Endothelial cell of umbilical vein (primary cell): ENCODE measurements at regions not wholly inside any gene's neighbourhood (a gene's known extent, or its start where the extent isn't known, plus 50 kb on each side); places are given as distances from the start of the nearest gene placed in this dataset.

Experiments used
- BruUV-seq: library from RNA; stranded (reverse); fragments of 400-500 nt; replicated peaks from 2 replicates; lab custom pipeline; 2021; lab: Mats Ljungman, UMichigan
- CTCF ChIA-PET: fragments of 300-600, 350-600 bp; sonication (Branson Sonifier 250); formaldehyde crosslinking; loops from one replicate; lab custom pipeline; 2021; ENCODE audit warnings: antibody characterized with exemption, inconsistent platforms; lab: Charles Lee
- POLR2A ChIA-PET: fragments of 300-600, 350-600 bp; sonication (Branson Sonifier 250); formaldehyde crosslinking; loops from one replicate; lab custom pipeline; 2021; ENCODE audit warnings: antibody characterized with exemption, inconsistent platforms; lab: Charles Lee
- DNase-seq: peaks from one replicate; pipeline ENCODE4 v3.0.0-alpha.2; 2011; ENCODE audit warnings: low read depth, low spot score
- FAIRE-seq: peaks from 2 replicates; lab custom pipeline; 2011; peaks lifted over from hg19 to GRCh38; lab: Jason Lieb, UNC
- H2AFZ ChIP-seq: 2 replicates; pipeline ENCODE4 v1.6.0; 2012; ENCODE audit warnings: low read depth, low read length, control low read depth, inconsistent platforms
- H3K27ac ChIP-seq: 2 replicates; pipeline ENCODE4 v1.5.1; 2011; ENCODE audit warnings: low read depth, mild to moderate bottlenecking, control low read depth, low read length, moderate library complexity; ENCODE audit not compliant: insufficient read depth
- H3K27me3 ChIP-seq, 2 experiments: 2 replicates each; pipeline versions ENCODE4 v1.6.0 to v1.6.1; 2011; ENCODE audit warnings: low read length in 2 of 2, mixed read lengths in 1 of 2; ENCODE audit not compliant: control insufficient read depth in 2 of 2, insufficient read depth in 2 of 2
- H3K36me3 ChIP-seq, 2 experiments: 2 replicates in 1 of 2; 3 replicates in 1 of 2; pipeline ENCODE4 v1.5.1; 2011; ENCODE audit warnings: low read length in 2 of 2, mild to moderate bottlenecking in 1 of 2, moderate library complexity in 1 of 2; ENCODE audit not compliant: control insufficient read depth in 2 of 2, insufficient read depth in 2 of 2; ENCODE audit errors: extremely low read depth in 1 of 2
- H3K4me1 ChIP-seq: 3 replicates; pipeline ENCODE4 v1.5.1; 2011; ENCODE audit warnings: mild to moderate bottlenecking, low read length; ENCODE audit not compliant: control insufficient read depth, insufficient read depth; ENCODE audit errors: extremely low read depth
- H3K4me2 ChIP-seq: 2 replicates; pipeline ENCODE4 v1.6.1; 2011; ENCODE audit warnings: low read length, control low read depth, mixed read lengths; ENCODE audit not compliant: insufficient read depth
- H3K4me3 ChIP-seq, 3 experiments: fragments of 200-600 bp in 1 of 3; sonication (generic), shearing (Covaris generic) in 1 of 3; replicated peaks in 1 of 3; 2 replicates each; pipeline ENCODE4 v1.5.1; 2011 to 2016; ENCODE audit warnings: control low read depth in 3 of 3, low read length in 3 of 3, mild to moderate bottlenecking in 2 of 3, inconsistent platforms in 1 of 3, low read depth in 1 of 3, moderate library complexity in 1 of 3; ENCODE audit not compliant: insufficient read depth in 1 of 3
- H3K79me2 ChIP-seq: 2 replicates; pipeline ENCODE4 v1.6.0; 2012; ENCODE audit warnings: low read length, inconsistent platforms; ENCODE audit not compliant: control insufficient read depth, insufficient read depth
- H3K9ac ChIP-seq: replicated peaks from 2 replicates; pipeline ENCODE3; 2011; ENCODE audit warnings: low read length, control low read depth; ENCODE audit not compliant: insufficient read depth; ENCODE audit errors: extremely low read depth
- H3K9me1 ChIP-seq: replicated peaks from 3 replicates; pipeline ENCODE4 v1.6.0; 2011; ENCODE audit warnings: mild to moderate bottlenecking, low read length; ENCODE audit not compliant: control insufficient read depth, insufficient read depth; ENCODE audit errors: extremely low read depth
- H3K9me3 ChIP-seq: replicated peaks from 2 replicates; pipeline ENCODE4 v1.5.1; 2012; ENCODE audit warnings: low read length, inconsistent platforms; ENCODE audit not compliant: control insufficient read depth, insufficient read depth
- H4K20me1 ChIP-seq: replicated peaks from 2 replicates; pipeline ENCODE3; 2011; ENCODE audit warnings: mild to moderate bottlenecking, low read length; ENCODE audit not compliant: control insufficient read depth, insufficient read depth; ENCODE audit errors: extremely low read depth
- EZH2 ChIP-seq: IDR thresholded peaks from 2 replicates; pipeline ENCODE4 v1.6.1; 2012; ENCODE audit warnings: borderline replicate concordance, low read depth, mild to moderate bottlenecking, moderate library complexity, low read length, inconsistent platforms; ENCODE audit not compliant: severe bottlenecking
- GATA2 ChIP-seq: IDR thresholded peaks from 2 replicates; pipeline ENCODE4 v1.7.0; 2011; ENCODE audit warnings: low read depth, mild to moderate bottlenecking, moderate library complexity, mixed read lengths, low read length; ENCODE audit not compliant: insufficient read length, insufficient read depth
- JUN ChIP-seq: IDR thresholded peaks from 2 replicates; pipeline ENCODE4 v1.6.1; 2011; ENCODE audit warnings: borderline replicate concordance, low read depth; ENCODE audit not compliant: insufficient read length, insufficient read depth
- POLR2A ChIP-seq: IDR thresholded peaks from 2 replicates; pipeline ENCODE4 v1.6.1; 2012; ENCODE audit warnings: low read depth, mild to moderate bottlenecking, control low read depth, low read length
- dilution Hi-C: fragments of 300-500 bp; cut with MboI; formaldehyde crosslinking; loops from one replicate; pipeline ENCODE4 v1.15.0; 2019; ENCODE audit warnings: low sequenced_read_pairs; ENCODE audit not compliant: extremely low pct_ligation_motif_present
- intact Hi-C: fragments of 100-400 bp; cut with micrococcal nuclease; formaldehyde crosslinking; loops from one replicate; pipeline ENCODE4 v1.10.0; 2022

GRCh38 chr9:99606957-99607356 is 214.7 kb upstream of the NR4A3 start:
- DNase-seq (no peak), FAIRE-seq (no peak)
- no peaks in the 10 kb centered on the region for H4K20me1 ChIP-seq
- H3K4me3 ChIP-seq, result no peak overlapping the region
- no peaks in the 10 kb centered on the region for H3K9me1 ChIP-seq
- ChIA-PET CTCF (interaction anchor here (0.9 kb wide), 1 partner anchor 308 kb away, joined by 4 read pairs; no protein-coding TSS in a partner anchor), POLR2A (no interaction called here)
- no peaks in the 10 kb centered on the region for H3K9me3 ChIP-seq
- no peak overlapping the region for H3K9ac ChIP-seq
- no TSS peak for BruUV-seq
- peaks cover 0 to 2% of the 10 kb centered on the region in 2 experiments for H3K27me3 ChIP-seq
- dilution Hi-C loops (no loop called here), intact Hi-C loops (no loop called here)
- no peaks in the 10 kb centered on the region for H3K36me3 ChIP-seq
- H3K4me1 ChIP-seq, result no peaks in the 10 kb centered on the region
- no peak overlapping the region for H2AFZ ChIP-seq
- H3K4me2 ChIP-seq, result no peak overlapping the region
- no peak overlapping the region for H3K27ac ChIP-seq
- TF ChIP-seq GATA2 (no peak), POLR2A (no peak), EZH2 (no peak)
- H3K79me2 ChIP-seq, result no peaks in the 10 kb centered on the region

- no peaks in the 10 kb centered on the region for H3K36me3 ChIP-seq
- H3K4me2 ChIP-seq, result no peak overlapping the region
- DNase-seq (no peak), FAIRE-seq (no peak)
- H3K9me1 ChIP-seq, result no peaks in the 10 kb centered on the region
- no peak overlapping the region for H2AFZ ChIP-seq
- BruUV-seq, result no TSS peak
- TF ChIP-seq JUN, result no peak
- H3K9me3 ChIP-seq, result no peaks in the 10 kb centered on the region
- dilution Hi-C loops (no loop called here), intact Hi-C loops (no loop called here)
- H3K9ac ChIP-seq, result no peak overlapping the region
- ChIA-PET POLR2A (no interaction called here), CTCF (interaction anchor here (0.9 kb wide), 1 partner anchor 309 kb away, joined by 4 read pairs; no protein-coding TSS in a partner anchor)
- H4K20me1 ChIP-seq, result no peaks in the 10 kb centered on the region
- no peak overlapping the region for H3K4me3 ChIP-seq
- H3K4me1 ChIP-seq, result no peaks in the 10 kb centered on the region
- peaks cover 0 to 2% of the 10 kb centered on the region in 2 experiments for H3K27me3 ChIP-seq
- no peaks in the 10 kb centered on the region for H3K79me2 ChIP-seq
- H3K27ac ChIP-seq, result no peak overlapping the region
These were observed 213.7 kb upstream of the NR4A3 start for GRCh38 chr9:99607842-99608448.
